Sciatic nerve (tissue), 2 donors: ENCODE measurements at regions not wholly inside any gene's neighbourhood (a gene's known extent, or its start where the extent isn't known, plus 50 kb on each side); places are given as distances from the start of the nearest gene placed in this dataset.

Source experiments
- ATAC-seq: fragments of 200-7000 bp; cut with Tn5 transposase; one replicate; pipeline ENCODE4 v1.9.1; 2020; ENCODE audit warnings: mild to moderate bottlenecking, moderate library complexity
- DNase-seq: peaks from one replicate; pipeline ENCODE4 v3.0.0-alpha.2; 2020; ENCODE audit warnings: low spot score
- intact Hi-C: fragments of 100-400 bp; cut with DNase I; formaldehyde crosslinking; loops from one replicate; pipeline ENCODE4 v1.14.2; 2022
- donor health status: DM: no; HTN: no; CAD: no.
- donor health status: DM: no; HTN: no; CAD: no.

GRCh38 chr5:124394700-124395245 is 351.7 kb downstream of the ZNF608 start:
- intact Hi-C loops = no loop called here
- DNase-seq (no peak), ATAC-seq (no peak)

GRCh38 chr5:124393584-124394379 is 352.7 kb downstream of the ZNF608 start:
- ATAC-seq (no peak), DNase-seq (no peak)
- intact Hi-C loops = no loop called here

GRCh38 chr5:124383693-124384092 is 362.7 kb downstream of the ZNF608 start:
- DNase-seq (no peak), ATAC-seq (no peak)
- intact Hi-C loops = no loop called here

- ATAC-seq (no peak), DNase-seq (no peak)
- intact Hi-C loops = no loop called here
Measured at GRCh38 chr5:124377386-124377785, 369.1 kb downstream of the ZNF608 start.

- intact Hi-C loops = no loop called here
- ATAC-seq = no peak
- no peak for DNase-seq
Measured at GRCh38 chr5:124373883-124374282, 372.6 kb downstream of the ZNF608 start.

GRCh38 chr5:124372457-124372856 is 374.0 kb downstream of the ZNF608 start:
- DNase-seq (no peak), ATAC-seq (no peak)
- intact Hi-C loops = no loop called here

- peak; percentile 59 for DNase-seq
Measured at GRCh38 chr5:124371111-124371706, 375.2 kb downstream of the ZNF608 start.

GRCh38 chr5:124370601-124371000 is 375.8 kb downstream of the ZNF608 start:
- intact Hi-C loops = no loop called here
- no peak for ATAC-seq
- no peak for DNase-seq

More at GRCh38 chr5:124371111-124371706, 375.2 kb downstream of the ZNF608 start:
- ATAC-seq = peak; percentile 92
- intact Hi-C loops = no loop called here

- DNase-seq = no peak
- ATAC-seq = no peak
- intact Hi-C loops = no loop called here
Measured at GRCh38 chr5:124365361-124365801, 381.1 kb downstream of the ZNF608 start.

GRCh38 chr5:124355928-124356327 is 390.5 kb downstream of the ZNF608 start:
- intact Hi-C loops = no loop called here
- ATAC-seq (no peak), DNase-seq (no peak)

- ATAC-seq (no peak), DNase-seq (no peak)
- intact Hi-C loops = no loop called here
Measured at GRCh38 chr5:124353016-124353415, 393.4 kb downstream of the ZNF608 start.

GRCh38 chr5:124352312-124352711 is 394.1 kb downstream of the ZNF608 start:
- ATAC-seq (no peak), DNase-seq (no peak)
- intact Hi-C loops = no loop called here

GRCh38 chr5:124349931-124350330 is 396.5 kb downstream of the ZNF608 start:
- no peak for ATAC-seq
- intact Hi-C loops = no loop called here

GRCh38 chr5:124343451-124343867 is 403.0 kb downstream of the ZNF608 start:
- intact Hi-C loops = no loop called here
- ATAC-seq (peak; percentile 25), DNase-seq (no peak)

More at GRCh38 chr5:124349931-124350330, 396.5 kb downstream of the ZNF608 start:
- DNase-seq = no peak

GRCh38 chr5:124342986-124343385 is 403.5 kb downstream of the ZNF608 start:
- no peak for DNase-seq
- intact Hi-C loops = no loop called here
- ATAC-seq = no peak

GRCh38 chr5:124342584-124342983 is 403.9 kb downstream of the ZNF608 start:
- intact Hi-C loops = no loop called here
- ATAC-seq (peak; percentile 38), DNase-seq (no peak)

GRCh38 chr5:124342027-124342471 is 404.4 kb downstream of the ZNF608 start:
- intact Hi-C loops = no loop called here
- DNase-seq (no peak), ATAC-seq (peak; percentile 82)

- intact Hi-C loops = no loop called here
- no peak for DNase-seq
- ATAC-seq = peak; percentile 83
Measured at GRCh38 chr5:124341066-124341858, 405.2 kb downstream of the ZNF608 start.

GRCh38 chr5:124337996-124338395 is 408.4 kb downstream of the ZNF608 start:
- no peak for DNase-seq
- ATAC-seq = no peak
- intact Hi-C loops = no loop called here
